AG08395 (cell line): ENCODE measurements at regions not wholly inside any gene's neighbourhood (a gene's known extent, or its start where the extent isn't known, plus 50 kb on each side); places are given as distances from the start of the nearest gene placed in this dataset.

Experiments used
- DNase-seq: peaks from one replicate; pipeline ENCODE4 v3.0.0; 2012; ENCODE audit warnings: mixed read lengths, low spot score

DNA sequence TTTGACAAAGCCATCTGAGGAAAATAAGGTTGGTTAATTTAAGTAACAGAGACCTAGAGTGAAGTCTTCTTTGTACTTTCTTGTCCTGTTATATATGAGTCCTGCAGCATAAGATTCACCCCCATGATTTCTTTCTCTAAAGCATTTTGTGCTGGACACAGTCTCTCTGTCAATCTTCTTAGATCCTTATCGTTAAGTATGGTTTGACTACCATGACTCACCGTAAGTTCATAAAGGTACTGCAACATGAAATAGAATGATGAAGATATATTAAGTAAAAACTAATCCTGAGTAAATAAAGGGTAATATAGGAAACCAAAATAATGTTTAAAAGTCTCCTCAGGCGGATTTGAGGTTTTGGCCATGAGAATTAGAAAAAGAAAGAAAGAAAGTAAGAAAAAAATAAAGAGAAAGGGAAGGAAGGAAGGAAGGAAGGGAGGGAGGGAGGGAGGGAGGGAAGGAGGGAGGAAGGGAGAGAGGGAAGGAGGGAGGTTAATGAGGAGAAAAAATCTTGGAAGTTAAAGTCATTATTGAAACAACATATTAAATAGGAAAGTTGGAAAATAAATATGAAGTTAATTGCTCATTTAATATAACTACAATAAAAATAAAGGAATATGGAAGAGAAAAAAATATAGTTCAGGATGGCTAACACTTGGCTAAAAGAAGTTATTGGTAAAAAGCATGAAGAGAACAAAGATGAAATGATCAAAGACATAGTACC, 980.3 kb upstream of the CDH2 start:
- DNase-seq: no peak

DNA sequence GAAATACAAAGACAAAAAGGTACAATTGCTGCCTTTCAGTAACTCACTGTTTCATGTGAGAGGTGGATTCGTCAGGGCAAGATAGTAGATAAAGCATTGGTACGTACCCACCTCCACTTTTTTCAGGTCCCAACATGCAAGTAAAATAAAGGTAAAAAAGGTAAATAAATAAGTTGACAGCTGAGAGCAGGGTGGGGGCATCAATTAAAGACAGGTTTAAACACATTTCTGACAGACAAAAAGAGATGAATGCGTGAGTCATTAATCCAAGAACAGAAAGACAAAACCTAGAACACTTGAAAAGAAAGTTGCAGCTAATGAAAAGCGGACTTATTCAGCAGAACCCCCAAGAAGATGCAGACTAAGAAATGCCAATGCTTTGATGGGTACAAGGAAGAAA, 979.6 kb upstream of the CDH2 start:
- no peak for DNase-seq

DNA sequence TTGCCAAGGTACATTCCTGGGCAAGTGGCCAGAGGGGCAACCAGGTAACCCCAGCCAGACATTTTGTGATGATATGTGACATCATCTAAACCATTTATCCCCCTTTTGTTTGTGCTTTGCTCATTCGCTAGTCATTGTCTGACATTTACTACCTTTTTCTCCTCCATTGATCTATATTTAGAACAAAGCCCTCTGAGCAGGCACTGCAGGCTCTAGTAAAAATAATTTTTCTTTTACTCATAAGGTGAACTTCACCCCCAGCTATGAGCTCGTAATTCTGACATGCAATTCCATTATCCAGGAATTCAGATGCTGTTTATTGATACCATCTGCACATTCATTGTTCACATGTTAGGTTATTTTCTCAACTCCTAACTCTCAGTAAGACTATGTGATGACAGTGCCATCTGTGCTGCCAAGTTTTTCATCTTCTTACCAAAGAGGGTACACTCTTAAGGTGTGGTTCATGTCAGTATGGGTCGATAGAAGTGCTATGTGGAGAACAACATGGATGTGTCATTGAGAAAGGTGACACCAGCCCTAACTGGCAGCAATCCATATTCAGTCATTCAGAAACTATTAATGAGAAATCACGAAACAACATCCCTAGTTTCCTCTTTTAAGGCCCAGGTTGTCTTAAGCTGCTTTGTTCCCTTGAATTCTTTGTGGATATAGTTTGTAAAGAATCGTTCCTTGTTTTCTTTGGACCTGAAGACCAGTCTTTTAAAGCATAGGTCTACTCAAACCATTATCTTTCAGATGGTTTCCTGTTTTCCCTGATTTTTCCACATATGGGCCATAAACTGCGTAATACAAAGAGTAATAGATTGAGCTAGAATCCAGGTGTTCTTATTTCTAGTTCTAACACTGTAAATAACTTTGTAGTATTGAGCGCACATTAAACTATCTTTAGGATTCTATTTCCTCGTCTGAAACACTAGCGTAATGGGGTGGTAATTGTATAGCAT, 978.1 kb upstream of the CDH2 start:
- peak; percentile 76 for DNase-seq

DNA sequence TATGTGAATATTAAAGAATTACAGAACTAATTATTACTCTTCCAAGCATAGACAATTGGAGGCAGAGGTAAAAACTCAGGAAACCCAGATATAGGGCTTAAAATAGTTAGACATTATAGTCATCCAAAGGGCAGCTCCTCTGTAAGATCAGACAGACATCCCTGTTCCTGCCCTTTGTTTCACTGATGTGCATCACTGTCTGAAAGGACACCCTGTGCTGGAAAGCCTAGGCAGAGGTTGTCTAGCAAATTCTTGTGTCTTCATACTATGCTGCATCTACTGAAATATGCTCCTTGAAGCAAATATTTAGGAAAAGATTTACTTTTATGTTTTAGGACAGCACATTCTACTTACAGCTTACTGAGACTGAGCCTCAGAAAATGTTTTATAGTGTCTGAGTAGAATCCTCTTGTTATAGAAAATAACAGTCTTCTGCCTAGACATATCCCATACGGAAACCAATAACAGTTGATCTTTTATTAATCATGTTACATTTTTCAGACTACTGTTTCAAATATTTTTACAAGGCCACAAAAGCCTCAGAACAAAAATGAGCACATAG, 977.3 kb upstream of the CDH2 start:
- peak; percentile 50 for DNase-seq

DNA sequence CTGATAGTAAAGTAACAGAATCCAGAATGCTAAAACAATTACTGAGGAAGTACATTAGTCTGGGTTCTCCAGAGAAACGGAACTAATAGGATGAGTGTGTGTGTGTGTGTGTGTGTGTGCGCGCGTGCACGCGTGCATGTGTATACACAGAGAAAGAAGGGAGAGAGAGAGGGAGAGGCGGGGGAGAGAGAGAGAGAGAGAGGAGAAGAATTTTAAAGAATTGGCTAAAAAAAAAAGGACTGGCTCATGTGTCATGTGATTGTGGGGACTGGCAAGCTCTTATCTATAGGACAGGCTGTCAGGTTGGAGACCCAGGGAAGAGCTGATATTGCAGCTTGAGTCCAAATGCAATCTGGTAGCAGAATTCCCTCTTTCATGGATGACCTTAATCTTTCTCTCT, 976.2 kb upstream of the CDH2 start:
- no peak for DNase-seq

DNA sequence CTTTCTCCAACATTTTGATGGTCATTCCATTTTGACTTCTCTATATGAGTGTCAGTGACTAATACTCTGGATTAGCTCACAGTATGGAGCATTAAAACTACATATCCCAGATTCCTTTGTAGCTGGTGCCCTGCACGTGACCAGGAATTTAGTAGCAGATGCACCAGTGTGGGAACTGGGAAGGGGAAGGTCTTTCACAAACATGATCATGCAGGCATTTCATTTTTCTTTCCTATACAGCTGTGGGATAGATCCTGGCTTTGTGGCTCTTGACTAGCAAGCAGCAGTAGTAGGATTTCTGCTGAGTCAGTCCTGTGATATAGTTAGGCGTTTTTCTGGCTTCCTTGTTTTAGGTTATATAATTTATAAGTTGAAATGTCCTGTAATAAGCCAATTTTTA, 971.0 kb upstream of the CDH2 start:
- DNase-seq: peak; percentile 46

DNA sequence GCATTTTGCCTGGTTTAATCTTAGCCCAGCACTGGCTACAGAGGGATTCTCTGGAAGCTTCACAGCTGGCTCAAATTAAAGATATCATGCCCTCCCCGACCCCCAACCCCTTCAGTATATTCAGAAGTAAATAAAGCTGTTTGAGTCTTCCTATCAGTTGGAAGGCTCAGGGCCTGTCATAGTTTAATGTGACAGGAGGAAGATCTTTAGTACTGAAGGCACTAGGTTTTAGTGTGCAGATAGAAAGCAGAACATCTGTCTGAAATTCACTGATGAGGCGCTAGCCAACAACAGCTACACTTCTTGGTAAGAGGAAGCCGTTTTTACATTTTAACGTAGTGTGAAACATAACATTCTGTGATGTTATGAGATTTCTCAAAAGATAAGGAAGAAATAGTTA, 969.1 kb upstream of the CDH2 start:
- DNase-seq: no peak

DNA sequence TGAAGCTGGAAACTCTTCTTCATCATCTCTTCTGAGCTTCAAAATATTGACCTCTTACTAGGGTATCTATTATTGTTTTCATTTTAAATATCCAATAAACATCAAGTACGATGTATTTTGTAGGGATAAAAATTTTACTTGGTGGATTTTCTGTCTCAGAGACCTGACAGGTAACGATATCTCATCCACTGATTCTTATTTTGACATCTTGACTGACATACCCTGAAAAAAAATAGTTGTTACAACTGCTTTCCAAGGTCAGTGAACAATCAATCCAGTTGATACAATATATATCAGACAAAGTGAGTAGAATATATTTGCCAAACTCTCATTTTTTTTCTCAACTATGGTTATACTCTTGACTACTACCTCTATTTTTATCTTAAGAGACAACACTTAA, 963.7 kb upstream of the CDH2 start:
- no peak for DNase-seq

DNA sequence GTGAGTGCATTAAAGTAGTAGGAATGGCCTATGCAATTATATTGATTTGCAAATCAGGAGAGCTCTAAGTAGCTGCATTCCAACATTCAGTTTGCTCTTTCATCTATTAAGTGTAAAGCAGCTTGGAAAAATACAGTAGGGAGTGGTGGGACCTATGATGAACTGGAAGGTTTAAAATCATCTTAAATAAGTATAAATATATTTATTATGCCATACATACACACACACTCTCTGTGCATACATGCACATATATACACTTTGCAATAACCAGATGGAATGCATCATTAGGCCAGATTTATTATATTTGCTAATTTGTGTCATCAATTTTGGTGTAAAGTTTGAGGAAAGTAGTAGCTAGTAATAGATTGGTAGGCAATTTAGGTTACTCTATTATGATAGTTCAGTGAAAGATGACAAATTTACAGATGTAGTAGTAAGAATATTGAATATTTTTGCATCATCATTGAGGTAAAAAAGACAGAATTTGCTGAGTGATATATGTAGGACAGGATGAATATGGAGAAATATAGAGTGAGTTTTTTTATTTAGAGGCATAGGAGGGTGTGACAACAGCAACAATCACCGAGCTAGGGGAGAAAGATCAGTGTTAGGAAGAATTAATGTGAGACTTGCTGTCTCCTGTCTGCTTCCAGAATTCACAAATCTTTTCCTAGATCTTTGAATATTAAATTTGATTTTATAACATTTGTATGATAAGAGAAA, 961.0 kb upstream of the CDH2 start:
- no peak for DNase-seq

DNA sequence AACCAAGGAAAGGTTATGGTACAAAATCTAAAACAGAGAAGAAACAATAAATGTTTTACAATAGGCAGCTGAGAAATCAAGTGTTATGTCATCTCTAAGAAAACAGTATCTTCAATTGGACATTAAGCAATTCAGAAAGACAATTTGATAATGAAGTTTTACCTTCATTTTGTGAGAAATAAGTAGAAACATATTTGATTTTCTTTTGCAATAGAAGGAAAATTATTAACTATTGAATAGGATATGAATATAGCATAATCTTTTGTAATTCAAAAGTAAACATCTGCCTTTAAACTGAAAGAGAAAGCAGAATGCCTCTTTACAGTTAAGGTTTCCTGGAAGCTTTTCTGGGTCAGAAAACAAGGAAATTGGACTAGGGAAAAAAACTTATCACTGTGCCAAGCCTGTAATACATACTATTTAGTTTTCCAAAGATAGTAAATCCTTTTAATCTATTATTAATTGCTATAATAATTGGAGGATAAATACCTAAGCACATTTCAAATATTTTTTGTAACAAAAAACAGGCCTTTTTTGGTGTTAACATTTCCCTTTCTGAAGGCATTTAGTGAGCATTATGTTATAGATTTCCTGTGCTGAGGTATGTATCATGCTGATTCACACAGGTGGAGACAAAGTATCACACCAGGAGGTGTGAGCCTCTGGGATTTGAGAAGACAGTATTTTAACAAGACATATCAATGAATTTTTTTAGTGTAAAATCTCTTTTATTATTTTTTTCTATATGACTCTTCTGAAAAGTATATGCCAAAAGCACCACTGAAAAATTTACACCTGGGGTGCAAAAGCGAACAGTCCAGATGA, 947.0 kb upstream of the CDH2 start:
- DNase-seq: no peak

DNA sequence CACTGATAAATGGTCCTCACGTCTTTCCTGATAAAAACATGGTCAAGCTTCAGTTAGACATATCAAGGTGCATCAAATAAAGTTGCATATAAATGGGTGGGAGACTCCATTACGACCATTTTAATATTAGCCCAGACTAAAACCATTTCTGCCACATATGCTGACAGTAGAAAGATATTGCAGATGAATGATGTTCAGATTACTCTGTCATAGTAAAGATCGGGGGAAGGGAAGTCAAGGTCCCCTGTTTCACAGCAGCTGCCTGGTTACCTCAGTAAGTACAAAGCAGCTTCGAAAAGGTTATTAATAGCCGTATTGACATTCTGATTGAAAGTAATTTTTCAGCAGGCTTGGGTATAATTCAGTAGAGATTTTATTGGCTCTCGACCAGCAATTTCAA, 927.7 kb upstream of the CDH2 start:
- no peak for DNase-seq

DNA sequence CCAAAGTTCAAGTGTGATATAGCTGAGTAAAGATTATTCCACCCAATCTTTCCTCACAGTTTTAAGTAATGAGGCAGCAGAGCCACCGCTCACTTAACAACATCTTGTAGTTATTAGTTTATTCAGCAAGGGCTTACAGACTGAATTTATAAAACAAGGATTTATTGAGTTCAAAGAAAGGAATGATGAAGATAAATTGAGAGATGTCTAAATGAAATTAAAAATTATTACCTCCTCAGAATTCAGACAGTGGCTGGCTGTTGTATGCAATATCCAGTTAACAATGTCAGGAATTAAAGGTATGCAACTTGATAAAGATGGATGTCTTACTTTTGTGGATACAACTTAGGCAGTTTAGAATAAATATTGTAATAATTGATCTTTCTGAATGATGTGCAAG, 927.3 kb upstream of the CDH2 start:
- no peak for DNase-seq

DNA sequence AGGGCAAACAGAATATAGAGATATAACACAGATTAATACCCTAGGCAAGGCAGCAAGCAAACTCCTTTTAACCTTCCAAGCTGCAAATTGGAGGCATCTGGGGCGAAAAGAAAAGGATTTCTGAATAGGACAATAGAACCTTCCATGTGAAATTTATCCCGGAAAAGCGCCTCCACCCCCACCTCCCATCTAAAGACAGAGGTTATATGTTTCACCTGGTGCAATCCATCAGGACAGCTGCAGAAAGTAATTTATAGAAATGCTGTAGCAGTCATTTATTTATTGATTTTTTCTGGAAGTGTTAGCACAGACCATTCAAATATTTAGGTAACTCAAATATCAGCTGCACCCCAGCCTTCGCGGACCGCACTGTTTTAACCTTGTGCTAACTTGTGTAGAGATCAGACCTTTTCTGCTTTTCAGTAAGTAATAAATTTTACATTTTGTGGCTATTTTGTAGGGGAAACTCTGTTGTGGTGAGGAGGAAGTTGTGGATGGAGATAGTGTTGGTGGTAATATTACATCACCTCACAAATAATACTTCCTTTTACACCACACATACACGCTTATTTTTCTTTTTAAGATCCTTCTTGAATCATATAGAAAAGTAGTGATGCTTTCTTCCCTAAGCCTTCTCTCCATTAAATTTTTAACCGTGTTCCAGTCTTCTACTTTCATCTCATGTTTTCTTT, 919.3 kb upstream of the CDH2 start:
- no peak for DNase-seq

DNA sequence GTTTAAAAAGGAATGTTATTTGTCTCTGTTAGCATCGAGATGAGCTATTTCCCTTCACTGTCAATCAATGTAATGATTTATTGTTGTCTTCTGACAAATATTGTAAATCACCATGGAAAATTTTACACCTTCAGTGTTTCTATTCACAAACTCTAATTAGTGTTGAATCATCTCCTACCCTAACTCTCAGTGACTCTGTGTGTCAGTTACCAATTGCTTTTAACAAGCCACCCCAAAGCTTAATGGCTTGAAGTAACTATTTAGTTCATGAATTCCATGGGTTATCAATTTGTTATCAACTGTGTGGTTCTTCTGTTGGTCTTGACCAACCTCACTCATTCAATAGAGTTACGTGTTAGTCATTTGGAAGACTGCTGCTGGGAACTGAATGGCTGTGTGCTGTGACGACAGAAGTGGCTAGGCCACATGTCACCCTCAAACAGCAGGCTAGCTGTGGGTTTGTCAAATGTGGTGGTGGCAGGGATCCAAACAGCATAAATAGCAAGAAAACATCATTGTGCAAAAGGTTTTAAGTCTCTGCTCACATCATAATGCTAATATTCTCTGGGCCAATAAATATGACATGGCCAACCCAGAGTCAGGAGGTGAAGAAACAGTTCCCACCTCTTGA, 910.8 kb upstream of the CDH2 start:
- DNase-seq: no peak

DNA sequence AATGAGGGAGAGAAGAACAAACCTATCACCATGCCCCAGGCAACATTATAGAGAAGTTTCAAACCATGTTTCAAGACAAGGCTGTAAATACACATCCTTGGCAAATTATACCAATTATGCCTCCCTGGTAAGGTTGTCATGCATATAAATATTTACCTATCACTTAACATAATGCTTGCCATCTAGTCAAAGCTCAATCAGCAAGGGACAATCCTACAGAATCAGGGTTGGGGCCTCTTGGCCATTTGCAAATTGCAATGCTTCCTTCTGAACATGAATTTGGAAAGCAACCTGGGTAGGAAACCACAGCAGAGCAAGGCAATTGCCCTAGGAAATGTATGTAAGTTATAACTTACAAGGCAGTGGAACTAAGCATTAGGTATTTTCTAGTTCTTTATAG, 907.2 kb upstream of the CDH2 start:
- no peak for DNase-seq

DNA sequence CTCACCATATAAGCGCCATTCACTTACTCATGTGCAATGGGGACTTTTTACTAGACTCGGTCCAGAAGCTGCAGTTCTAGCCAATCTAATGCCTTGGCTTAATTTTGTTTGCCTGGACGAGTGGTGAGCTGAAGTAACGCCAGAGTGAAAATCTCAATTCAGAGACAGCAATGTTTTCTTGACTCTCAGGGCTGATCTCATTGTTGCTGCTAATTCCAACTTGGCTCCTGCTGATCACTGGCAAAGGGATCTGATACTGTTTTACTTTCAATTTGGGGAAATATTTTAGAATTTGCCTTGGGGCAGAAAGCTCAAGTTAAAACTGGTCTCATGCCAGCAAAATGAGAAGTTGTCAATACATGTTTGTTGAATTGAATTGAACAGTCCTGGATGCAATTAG, 906.6 kb upstream of the CDH2 start:
- peak; percentile 12 for DNase-seq

DNA sequence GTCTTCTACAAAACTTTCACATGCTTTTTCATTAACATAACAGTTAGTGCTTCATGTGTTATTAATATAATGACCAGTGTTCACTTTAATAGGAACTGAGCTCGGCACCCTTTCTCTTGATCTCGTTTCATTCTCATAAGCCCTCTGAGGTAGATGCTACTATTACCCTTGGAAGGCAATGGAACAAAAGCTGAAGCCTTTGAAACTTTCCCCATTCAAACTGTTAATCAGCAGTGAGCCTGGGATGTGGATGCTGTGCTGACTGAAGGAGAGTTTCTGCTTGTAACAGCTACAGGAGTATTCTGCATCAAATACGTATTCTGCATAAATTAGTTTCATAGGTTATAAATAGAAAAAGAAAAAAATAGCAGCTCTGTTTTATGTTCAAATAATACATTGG, 904.0 kb upstream of the CDH2 start:
- DNase-seq: no peak

DNA sequence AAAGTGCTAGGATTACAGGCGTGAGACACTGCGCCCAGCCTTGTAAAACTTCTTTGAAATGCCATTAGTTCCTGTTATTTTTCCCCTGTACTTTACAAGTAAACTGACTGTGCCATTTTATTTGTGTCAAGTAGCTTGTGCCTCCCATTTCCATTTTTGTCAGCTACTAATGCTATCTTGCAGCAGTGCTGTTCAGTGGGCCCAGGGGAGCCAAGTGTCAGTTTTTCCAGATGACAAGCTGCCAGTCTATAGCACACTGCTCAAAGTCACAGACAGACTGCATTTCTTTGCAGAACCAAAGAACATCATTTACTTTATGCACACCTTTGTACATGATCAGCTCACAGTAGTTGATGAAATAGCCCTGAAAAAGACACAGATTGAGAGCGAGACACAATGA, 901.3 kb upstream of the CDH2 start:
- DNase-seq: no peak

DNA sequence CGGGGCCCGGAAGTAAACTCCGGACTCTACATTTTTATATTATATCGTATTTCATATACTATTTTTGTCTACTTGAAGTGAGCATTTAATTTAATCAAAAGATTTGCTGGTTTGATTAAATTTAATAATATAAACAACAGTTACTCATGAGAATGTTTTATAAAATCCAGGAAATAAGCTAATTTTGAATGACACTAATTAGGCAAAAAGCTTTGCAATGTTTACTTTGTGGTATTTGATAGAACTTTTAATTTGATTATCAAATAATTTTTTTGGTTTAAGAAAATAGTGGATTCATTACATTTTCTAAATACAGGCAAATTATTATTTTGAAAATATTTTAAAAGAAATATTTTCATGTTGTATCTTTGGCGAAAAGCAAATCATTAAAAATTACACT, 900.4 kb upstream of the CDH2 start:
- DNase-seq: no peak

DNA sequence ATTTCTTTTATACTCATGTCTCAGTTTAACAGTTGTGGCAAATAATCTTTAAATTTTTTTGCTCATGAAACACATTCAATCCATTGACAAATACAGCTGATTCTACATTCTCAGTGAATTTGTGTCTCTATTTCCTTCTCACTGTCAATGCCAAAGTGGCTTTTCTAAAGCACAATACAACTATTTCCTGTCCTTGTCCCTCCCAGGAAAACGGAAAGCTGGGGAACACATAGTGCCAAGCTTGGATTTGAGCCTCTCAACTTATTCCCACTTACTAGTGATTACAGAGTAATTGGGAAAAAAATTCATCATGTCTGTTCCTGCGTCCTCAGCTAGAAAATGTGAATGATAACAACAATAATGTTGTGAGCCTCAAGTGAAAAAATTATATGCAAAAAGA, 899.7 kb upstream of the CDH2 start:
- DNase-seq: no peak

DNA sequence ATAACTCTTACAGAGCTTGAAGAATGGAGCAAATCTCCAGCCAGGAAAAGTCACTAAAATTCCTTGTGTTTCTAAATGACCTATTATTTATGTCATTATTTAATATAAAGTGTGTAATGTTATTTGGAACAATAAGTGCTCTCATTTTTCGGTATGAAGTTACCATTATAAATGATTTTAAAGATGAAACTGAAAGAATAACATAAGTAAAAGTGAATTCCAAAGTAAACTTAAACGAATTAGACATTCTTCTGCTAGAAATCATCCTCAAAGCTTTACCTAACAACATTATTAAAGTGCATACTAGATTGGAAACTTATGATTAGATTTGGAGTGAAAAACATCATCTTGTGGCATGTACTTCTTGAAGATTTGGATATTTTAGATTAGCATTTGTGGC, 897.2 kb upstream of the CDH2 start:
- no peak for DNase-seq
